SK-N-SH treated with all-trans-retinoic acid at 6 μM for 48 hours (cell line): ENCODE measurements at regions not wholly inside any gene's neighbourhood (a gene's known extent, or its start where the extent isn't known, plus 50 kb on each side); places are given as distances from the start of the nearest gene placed in this dataset.

Source experiments
- ATAC-seq: fragments of 200-7000 bp; cut with Tn5 transposase; 3 replicates; pipeline ENCODE4 v1.9.1; 2020; ENCODE audit warnings: mild to moderate bottlenecking, moderate library complexity
- ARNTL ChIP-seq: fragments of 450-650 bp; formaldehyde crosslinking; IDR thresholded peaks from 2 replicates; pipeline ENCODE4 v1.5.0; 2020; ENCODE audit warnings: low read depth, mild to moderate bottlenecking, moderate library complexity, borderline replicate concordance
- BACH2 ChIP-seq: fragments of 250-450 bp; sonication (Bioruptor Pico); IDR thresholded peaks from 2 replicates; pipeline ENCODE4 v1.9.0; 2021; ENCODE audit warnings: mild to moderate bottlenecking, borderline replicate concordance
- CSDC2 ChIP-seq: fragments of 250-450 bp; sonication (Bioruptor Pico); IDR thresholded peaks from 2 replicates; pipeline ENCODE4 v1.5.0; 2020; ENCODE audit warnings: mild to moderate bottlenecking, moderate library complexity
- ESRRG ChIP-seq: fragments of 250-450 bp; sonication (Bioruptor Pico); IDR thresholded peaks from 2 replicates; pipeline ENCODE4 v1.6.1; 2021; ENCODE audit warnings: mild to moderate bottlenecking
- GLIS3 ChIP-seq: fragments of 250-450 bp; sonication (Bioruptor Pico); IDR thresholded peaks from 2 replicates; pipeline ENCODE4 v1.5.0; 2020; ENCODE audit warnings: mild to moderate bottlenecking, moderate library complexity
- ISL1 ChIP-seq: fragments of 250-450 bp; sonication (Bioruptor Pico); IDR thresholded peaks from 2 replicates; pipeline ENCODE4 v2.1.2; 2022; ENCODE audit warnings: mild to moderate bottlenecking, moderate library complexity
- OSR1 ChIP-seq: fragments of 250-450 bp; sonication (Bioruptor Pico); IDR thresholded peaks from 2 replicates; pipeline ENCODE4 v1.8.0; 2022; ENCODE audit warnings: moderate library complexity, mild to moderate bottlenecking, inconsistent platforms
- RARB ChIP-seq: fragments of 250-450 bp; sonication (Bioruptor Pico); IDR thresholded peaks from 2 replicates; pipeline ENCODE4 v1.8.0; 2021; ENCODE audit warnings: mild to moderate bottlenecking, moderate library complexity
- SNAI2 ChIP-seq: fragments of 250-450 bp; sonication (Bioruptor Pico); IDR thresholded peaks from 2 replicates; pipeline ENCODE4 v1.5.0; 2020; ENCODE audit warnings: mild to moderate bottlenecking, moderate library complexity
- TCF4 ChIP-seq: fragments of 250-450 bp; sonication (Bioruptor Pico); IDR thresholded peaks from 2 replicates; pipeline ENCODE4 v1.8.0; 2021; ENCODE audit warnings: mild to moderate bottlenecking, moderate library complexity, borderline replicate concordance
- TOX ChIP-seq: fragments of 250-450 bp; sonication (Bioruptor Pico); IDR thresholded peaks from 2 replicates; pipeline ENCODE4 v1.8.0; 2021; ENCODE audit warnings: mild to moderate bottlenecking, moderate library complexity, borderline replicate concordance
- ZC3H10 ChIP-seq: fragments of 250-450 bp; sonication (Bioruptor Pico); IDR thresholded peaks from 2 replicates; pipeline ENCODE4 v1.5.1; 2021; ENCODE audit warnings: mild to moderate bottlenecking, moderate library complexity
- ZFP3 ChIP-seq: fragments of 250-450 bp; sonication (Bioruptor Pico); IDR thresholded peaks from 2 replicates; pipeline ENCODE4 v1.5.0; 2020; ENCODE audit warnings: mild to moderate bottlenecking, moderate library complexity
- ZFP30 ChIP-seq: fragments of 450-650 bp; formaldehyde crosslinking; IDR thresholded peaks from 2 replicates; pipeline ENCODE4 v1.5.0; 2022; ENCODE audit warnings: mild to moderate bottlenecking, moderate library complexity
- ZNF565 ChIP-seq: fragments of 450-650 bp; formaldehyde crosslinking; conservative IDR thresholded peaks from 2 replicates; pipeline ENCODE4 v1.5.0; 2020; ENCODE audit warnings: low read depth, mild to moderate bottlenecking, moderate library complexity
- ZNF70 ChIP-seq: fragments of 450-650 bp; formaldehyde crosslinking; IDR thresholded peaks from 2 replicates; pipeline ENCODE4 v1.5.0; 2020; ENCODE audit warnings: mild to moderate bottlenecking, moderate library complexity
- ZNF8 ChIP-seq: fragments of 450-650 bp; formaldehyde crosslinking; IDR thresholded peaks from 2 replicates; pipeline ENCODE4 v1.5.0; 2020; ENCODE audit warnings: mild to moderate bottlenecking, moderate library complexity
- TF ChIP-seq, protein P1 (sequence below): fragments of 250-450 bp; sonication (Bioruptor Pico); IDR thresholded peaks from 2 replicates; pipeline ENCODE4 v1.8.0; 2020; ENCODE audit warnings: mild to moderate bottlenecking, moderate library complexity, borderline replicate concordance
- TF ChIP-seq, protein P2 (sequence below): fragments of 250-450 bp; sonication (Bioruptor Pico); IDR thresholded peaks from 2 replicates; pipeline ENCODE4 v1.5.1; 2021; ENCODE audit warnings: mild to moderate bottlenecking, moderate library complexity
- TF ChIP-seq, protein P3 (sequence below): fragments of 250-450 bp; sonication (Bioruptor Pico); IDR thresholded peaks from 2 replicates; pipeline ENCODE4 v1.5.1; 2020; ENCODE audit warnings: low read depth, mild to moderate bottlenecking, moderate library complexity
- TF ChIP-seq, protein P4 (sequence below): fragments of 250-450 bp; sonication (Bioruptor Pico); IDR thresholded peaks from 2 replicates; pipeline ENCODE4 v1.8.0; 2021; ENCODE audit warnings: low read depth, mild to moderate bottlenecking, moderate library complexity, borderline replicate concordance
- TF ChIP-seq, protein P5 (sequence below): fragments of 250-450 bp; sonication (Bioruptor Pico); IDR thresholded peaks from 2 replicates; pipeline ENCODE4 v1.5.0; 2020; ENCODE audit warnings: mild to moderate bottlenecking, moderate library complexity

DNA sequence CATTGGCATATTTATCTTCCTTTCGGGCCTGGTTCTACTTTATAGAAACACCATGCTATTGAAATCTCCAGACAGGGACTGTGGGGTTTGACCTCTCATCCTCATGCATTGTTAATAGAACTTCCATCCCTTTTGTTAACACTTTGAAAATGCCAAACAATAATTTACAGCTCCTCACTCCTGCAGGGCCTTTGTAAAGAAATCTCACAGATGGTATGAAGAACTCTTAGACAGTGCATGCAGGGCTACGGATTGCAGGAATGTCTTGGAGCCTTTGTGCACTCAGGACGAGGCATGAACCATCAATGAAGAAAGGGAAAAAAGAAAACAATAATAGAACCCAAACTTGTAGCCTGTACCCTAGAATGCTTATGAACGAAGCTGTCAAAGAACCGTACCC lies 92.8 kb upstream of the TMEM47 start:
- no peak for ATAC-seq
- TF ChIP-seq CSDC2 (CRISPR knock-in tag) (no peak), ZNF8 (CRISPR knock-in tag) (no peak), OSR1 (CRISPR knock-in tag) (no peak)

DNA sequence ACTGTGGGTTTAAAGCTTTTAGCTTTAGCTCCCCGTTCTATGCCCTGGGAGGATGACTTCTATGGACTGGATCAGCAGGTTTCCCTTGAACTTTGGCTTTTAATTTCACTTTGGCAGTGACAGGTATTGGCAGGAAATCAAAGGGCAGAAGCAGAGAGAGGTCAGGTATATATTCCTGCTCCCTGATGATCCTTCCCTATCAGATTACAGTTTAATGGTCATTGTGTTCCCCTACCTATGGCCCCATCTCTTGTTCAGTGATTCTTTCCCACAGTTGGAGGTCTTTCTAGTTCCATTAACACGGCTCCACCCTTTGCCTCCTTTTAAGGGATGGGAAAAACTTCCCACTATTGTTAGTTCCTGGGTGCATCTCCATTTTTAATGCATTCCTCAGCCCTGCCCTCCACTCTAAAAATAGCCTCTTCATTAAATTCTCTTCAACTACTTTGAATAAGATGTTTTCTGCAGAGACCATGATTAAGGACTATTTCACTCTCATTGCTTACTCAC lies 107.8 kb upstream of the TMEM47 start:
- ATAC-seq, result no peak
- TF ChIP-seq RARB (CRISPR knock-in tag) (no peak), ZC3H10 (CRISPR knock-in tag) (no peak), ISL1 (CRISPR knock-in tag) (no peak), CSDC2 (CRISPR knock-in tag) (no peak), SNAI2 (CRISPR knock-in tag) (no peak), ZFP3 (CRISPR knock-in tag) (no peak), GLIS3 (CRISPR knock-in tag) (no peak), BACH2 (CRISPR knock-in tag) (no peak), ESRRG (CRISPR knock-in tag) (no peak), OSR1 (CRISPR knock-in tag) (no peak), ZFP30 (CRISPR knock-in tag) (no peak), ZNF8 (CRISPR knock-in tag) (no peak), ZNF565 (no peak), ZNF70 (no peak)
- TF ChIP-seq, protein P1, sequence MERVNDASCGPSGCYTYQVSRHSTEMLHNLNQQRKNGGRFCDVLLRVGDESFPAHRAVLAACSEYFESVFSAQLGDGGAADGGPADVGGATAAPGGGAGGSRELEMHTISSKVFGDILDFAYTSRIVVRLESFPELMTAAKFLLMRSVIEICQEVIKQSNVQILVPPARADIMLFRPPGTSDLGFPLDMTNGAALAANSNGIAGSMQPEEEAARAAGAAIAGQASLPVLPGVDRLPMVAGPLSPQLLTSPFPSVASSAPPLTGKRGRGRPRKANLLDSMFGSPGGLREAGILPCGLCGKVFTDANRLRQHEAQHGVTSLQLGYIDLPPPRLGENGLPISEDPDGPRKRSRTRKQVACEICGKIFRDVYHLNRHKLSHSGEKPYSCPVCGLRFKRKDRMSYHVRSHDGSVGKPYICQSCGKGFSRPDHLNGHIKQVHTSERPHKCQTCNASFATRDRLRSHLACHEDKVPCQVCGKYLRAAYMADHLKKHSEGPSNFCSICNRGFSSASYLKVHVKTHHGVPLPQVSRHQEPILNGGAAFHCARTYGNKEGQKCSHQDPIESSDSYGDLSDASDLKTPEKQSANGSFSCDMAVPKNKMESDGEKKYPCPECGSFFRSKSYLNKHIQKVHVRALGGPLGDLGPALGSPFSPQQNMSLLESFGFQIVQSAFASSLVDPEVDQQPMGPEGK (CRISPR knock-in tag), result no peak
- TF ChIP-seq, protein P2, sequence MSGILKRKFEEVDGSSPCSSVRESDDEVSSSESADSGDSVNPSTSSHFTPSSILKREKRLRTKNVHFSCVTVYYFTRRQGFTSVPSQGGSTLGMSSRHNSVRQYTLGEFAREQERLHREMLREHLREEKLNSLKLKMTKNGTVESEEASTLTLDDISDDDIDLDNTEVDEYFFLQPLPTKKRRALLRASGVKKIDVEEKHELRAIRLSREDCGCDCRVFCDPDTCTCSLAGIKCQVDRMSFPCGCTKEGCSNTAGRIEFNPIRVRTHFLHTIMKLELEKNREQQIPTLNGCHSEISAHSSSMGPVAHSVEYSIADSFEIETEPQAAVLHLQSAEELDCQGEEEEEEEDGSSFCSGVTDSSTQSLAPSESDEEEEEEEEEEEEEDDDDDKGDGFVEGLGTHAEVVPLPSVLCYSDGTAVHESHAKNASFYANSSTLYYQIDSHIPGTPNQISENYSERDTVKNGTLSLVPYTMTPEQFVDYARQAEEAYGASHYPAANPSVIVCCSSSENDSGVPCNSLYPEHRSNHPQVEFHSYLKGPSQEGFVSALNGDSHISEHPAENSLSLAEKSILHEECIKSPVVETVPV (CRISPR knock-in tag), result no peak
- TF ChIP-seq, protein P3, sequence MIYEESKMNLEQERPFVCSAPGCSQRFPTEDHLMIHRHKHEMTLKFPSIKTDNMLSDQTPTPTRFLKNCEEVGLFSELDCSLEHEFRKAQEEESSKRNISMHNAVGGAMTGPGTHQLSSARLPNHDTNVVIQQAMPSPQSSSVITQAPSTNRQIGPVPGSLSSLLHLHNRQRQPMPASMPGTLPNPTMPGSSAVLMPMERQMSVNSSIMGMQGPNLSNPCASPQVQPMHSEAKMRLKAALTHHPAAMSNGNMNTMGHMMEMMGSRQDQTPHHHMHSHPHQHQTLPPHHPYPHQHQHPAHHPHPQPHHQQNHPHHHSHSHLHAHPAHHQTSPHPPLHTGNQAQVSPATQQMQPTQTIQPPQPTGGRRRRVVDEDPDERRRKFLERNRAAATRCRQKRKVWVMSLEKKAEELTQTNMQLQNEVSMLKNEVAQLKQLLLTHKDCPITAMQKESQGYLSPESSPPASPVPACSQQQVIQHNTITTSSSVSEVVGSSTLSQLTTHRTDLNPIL (CRISPR knock-in tag), result no peak
- TF ChIP-seq, protein P4, sequence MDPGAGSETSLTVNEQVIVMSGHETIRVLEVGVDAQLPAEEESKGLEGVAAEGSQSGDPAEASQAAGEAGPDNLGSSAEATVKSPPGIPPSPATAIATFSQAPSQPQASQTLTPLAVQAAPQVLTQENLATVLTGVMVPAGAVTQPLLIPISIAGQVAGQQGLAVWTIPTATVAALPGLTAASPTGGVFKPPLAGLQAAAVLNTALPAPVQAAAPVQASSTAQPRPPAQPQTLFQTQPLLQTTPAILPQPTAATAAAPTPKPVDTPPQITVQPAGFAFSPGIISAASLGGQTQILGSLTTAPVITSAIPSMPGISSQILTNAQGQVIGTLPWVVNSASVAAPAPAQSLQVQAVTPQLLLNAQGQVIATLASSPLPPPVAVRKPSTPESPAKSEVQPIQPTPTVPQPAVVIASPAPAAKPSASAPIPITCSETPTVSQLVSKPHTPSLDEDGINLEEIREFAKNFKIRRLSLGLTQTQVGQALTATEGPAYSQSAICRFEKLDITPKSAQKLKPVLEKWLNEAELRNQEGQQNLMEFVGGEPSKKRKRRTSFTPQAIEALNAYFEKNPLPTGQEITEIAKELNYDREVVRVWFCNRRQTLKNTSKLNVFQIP, result no peak
- TF ChIP-seq, protein P5, sequence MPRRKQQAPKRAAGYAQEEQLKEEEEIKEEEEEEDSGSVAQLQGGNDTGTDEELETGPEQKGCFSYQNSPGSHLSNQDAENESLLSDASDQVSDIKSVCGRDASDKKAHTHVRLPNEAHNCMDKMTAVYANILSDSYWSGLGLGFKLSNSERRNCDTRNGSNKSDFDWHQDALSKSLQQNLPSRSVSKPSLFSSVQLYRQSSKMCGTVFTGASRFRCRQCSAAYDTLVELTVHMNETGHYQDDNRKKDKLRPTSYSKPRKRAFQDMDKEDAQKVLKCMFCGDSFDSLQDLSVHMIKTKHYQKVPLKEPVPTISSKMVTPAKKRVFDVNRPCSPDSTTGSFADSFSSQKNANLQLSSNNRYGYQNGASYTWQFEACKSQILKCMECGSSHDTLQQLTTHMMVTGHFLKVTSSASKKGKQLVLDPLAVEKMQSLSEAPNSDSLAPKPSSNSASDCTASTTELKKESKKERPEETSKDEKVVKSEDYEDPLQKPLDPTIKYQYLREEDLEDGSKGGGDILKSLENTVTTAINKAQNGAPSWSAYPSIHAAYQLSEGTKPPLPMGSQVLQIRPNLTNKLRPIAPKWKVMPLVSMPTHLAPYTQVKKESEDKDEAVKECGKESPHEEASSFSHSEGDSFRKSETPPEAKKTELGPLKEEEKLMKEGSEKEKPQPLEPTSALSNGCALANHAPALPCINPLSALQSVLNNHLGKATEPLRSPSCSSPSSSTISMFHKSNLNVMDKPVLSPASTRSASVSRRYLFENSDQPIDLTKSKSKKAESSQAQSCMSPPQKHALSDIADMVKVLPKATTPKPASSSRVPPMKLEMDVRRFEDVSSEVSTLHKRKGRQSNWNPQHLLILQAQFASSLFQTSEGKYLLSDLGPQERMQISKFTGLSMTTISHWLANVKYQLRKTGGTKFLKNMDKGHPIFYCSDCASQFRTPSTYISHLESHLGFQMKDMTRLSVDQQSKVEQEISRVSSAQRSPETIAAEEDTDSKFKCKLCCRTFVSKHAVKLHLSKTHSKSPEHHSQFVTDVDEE, result no peak

DNA sequence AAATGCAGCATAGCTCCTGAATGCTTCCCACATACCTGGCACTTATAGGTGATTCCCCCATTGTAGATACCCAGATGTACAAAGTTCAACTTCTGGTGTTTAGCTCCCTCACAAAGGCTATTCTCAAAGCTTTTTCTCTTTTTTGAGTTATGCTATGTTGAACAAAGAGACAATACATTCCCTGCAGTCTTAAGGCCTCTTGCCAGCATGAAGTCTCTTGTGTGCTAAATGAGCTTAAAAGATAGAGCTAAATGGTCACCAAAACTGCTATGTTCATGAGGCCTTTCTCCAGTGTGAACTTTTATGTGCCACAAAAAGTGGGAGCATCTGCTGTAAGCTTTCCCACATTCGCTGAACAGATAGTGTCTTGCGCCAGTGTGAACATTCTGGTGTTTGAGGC lies 111.2 kb upstream of the TMEM47 start:
- TF ChIP-seq TCF4 (CRISPR knock-in tag), result no peak
- TF ChIP-seq ZNF565, result no peak
- no peak for TF ChIP-seq ARNTL (CRISPR knock-in tag)
- TF ChIP-seq ESRRG (CRISPR knock-in tag), result no peak
- TF ChIP-seq ISL1 (CRISPR knock-in tag), result no peak
- no peak for TF ChIP-seq ZNF70
- no peak for ATAC-seq

DNA sequence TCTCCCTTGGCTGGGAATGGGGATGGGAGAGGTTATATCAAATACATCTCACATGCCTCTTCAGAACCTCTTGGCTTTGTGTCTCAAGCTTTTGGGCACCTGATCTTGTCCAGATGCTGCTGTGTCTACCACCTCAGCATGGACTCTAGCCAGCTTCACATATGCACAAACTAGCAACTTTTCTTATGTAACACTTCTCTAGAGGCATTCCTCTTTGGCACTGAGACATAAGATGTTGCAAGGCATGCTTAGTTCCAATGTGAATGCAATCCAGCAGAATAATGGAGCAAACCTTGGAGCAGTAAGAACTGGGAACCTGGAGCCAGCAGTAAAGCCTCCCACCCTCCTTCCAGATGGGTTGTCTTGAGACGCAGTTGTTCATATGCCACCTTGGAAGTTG lies 113.4 kb upstream of the TMEM47 start:
- TF ChIP-seq GLIS3 (CRISPR knock-in tag) (no peak), TCF4 (CRISPR knock-in tag) (no peak), TOX (CRISPR knock-in tag) (no peak), ARNTL (CRISPR knock-in tag) (no peak), OSR1 (CRISPR knock-in tag) (no peak), ZNF565 (no peak), ZFP3 (CRISPR knock-in tag) (no peak), ESRRG (CRISPR knock-in tag) (no peak)
- TF ChIP-seq, protein P4, result no peak
- TF ChIP-seq, protein P3 (CRISPR knock-in tag), result no peak
- TF ChIP-seq, protein P1 (CRISPR knock-in tag), result no peak
- no peak for ATAC-seq
